ENCODE measurements at regions not wholly inside any gene's neighbourhood (a gene's known extent, or its start where the extent isn't known, plus 50 kb on each side); places are given as distances from the start of the nearest gene placed in this dataset.
"Not testable (repeated sequence)": the region's sequence is repeated elsewhere in the genome, so short reads cannot be mapped to it uniquely, and the experiment has no call there.

GRCh38 chr6:106884576-106884975 lies 90.0 kb downstream of the CD24 start:
- no peak for DNase-seq (ENCODE audit: low read depth)

- DNase-seq (ENCODE audit: low read depth), result no peak
Measured at GRCh38 chr6:106883808-106884262, 90.7 kb downstream of the CD24 start.

GRCh38 chr6:106882601-106883518 lies 91.7 kb downstream of the CD24 start:
- DNase-seq (ENCODE audit: low read depth), result no peak

- DNase-seq (ENCODE audit: low read depth), result no peak
Measured at GRCh38 chr6:106882138-106882537, 92.4 kb downstream of the CD24 start.

- no peak for DNase-seq (ENCODE audit: low read depth)
Measured at GRCh38 chr6:106880952-106881351, 93.6 kb downstream of the CD24 start.

- no peak for DNase-seq (ENCODE audit: low read depth)
Measured at GRCh38 chr6:106875782-106876321, 98.7 kb downstream of the CD24 start.

GRCh38 chr6:106874481-106874880 lies 100.0 kb downstream of the CD24 start:
- DNase-seq (ENCODE audit: low read depth), result no peak

GRCh38 chr6:106872049-106872448 lies 102.5 kb downstream of the CD24 start:
- no peak for DNase-seq (ENCODE audit: low read depth)

- DNase-seq (ENCODE audit: low read depth), result no peak
Measured at GRCh38 chr6:106870824-106871717, 103.5 kb downstream of the CD24 start.

- DNase-seq (ENCODE audit: low read depth), result no peak
Measured at GRCh38 chr6:106870069-106870468, 104.5 kb downstream of the CD24 start.

GRCh38 chr6:106869203-106869602 lies 105.3 kb downstream of the CD24 start:
- DNase-seq (ENCODE audit: low read depth), result no peak

GRCh38 chr6:106866875-106867658 lies 107.5 kb downstream of the CD24 start:
- DNase-seq (ENCODE audit: low read depth), result no peak

- DNase-seq (ENCODE audit: low read depth), result no peak
Measured at GRCh38 chr6:106862858-106863257, 111.7 kb downstream of the CD24 start.

- DNase-seq (ENCODE audit: low read depth), result no peak
Measured at GRCh38 chr6:106860940-106861339, 113.6 kb downstream of the CD24 start.

- no peak for DNase-seq (ENCODE audit: low read depth)
Measured at GRCh38 chr6:106858653-106859092, 115.9 kb downstream of the CD24 start.

GRCh38 chr6:106857771-106858652 lies 116.5 kb downstream of the CD24 start:
- DNase-seq (ENCODE audit: low read depth), result no peak

- DNase-seq (ENCODE audit: low read depth), result not testable (repeated sequence)
Measured at GRCh38 chr6:106857310-106857709, 117.2 kb downstream of the CD24 start.

- DNase-seq (ENCODE audit: low read depth), result no peak
Measured at GRCh38 chr6:106856227-106856874, 118.2 kb downstream of the CD24 start.

- no peak for DNase-seq (ENCODE audit: low read depth)
Measured at GRCh38 chr6:106855117-106855516, 119.4 kb downstream of the CD24 start.

Measured in forelimb muscle (tissue), 1 donor.